ENCODE measurements at regions not wholly inside any gene's neighbourhood (a gene's known extent, or its start where the extent isn't known, plus 50 kb on each side); places are given as distances from the start of the nearest gene placed in this dataset.
A peak's percentile ranks its signal among the peaks of the same experiment; 100 is the strongest.
"Not testable (repeated sequence)": the region's sequence is repeated elsewhere in the genome, so short reads cannot be mapped to it uniquely, and the experiment has no call there.

DNA sequence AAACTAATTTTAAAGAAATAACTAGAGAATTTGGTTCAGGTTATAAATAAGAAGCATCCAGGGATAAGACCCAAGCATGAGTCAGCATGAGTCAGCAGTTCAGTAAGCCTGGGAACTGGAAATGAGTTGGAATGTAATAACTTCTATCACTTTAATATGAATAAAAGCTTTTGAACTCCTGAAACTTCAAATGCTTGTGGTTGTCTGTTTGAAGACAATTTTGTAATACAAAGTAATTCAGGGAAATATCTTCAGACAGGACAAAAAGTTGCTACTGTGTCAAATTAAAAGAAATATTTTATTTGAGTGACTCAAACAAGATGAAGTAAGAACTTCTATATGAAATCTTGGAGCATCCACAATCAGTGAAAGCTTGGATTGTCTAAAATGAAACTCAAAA lies 331.2 kb upstream of the DAB2 start:
- TF ChIP-seq, protein P1, sequence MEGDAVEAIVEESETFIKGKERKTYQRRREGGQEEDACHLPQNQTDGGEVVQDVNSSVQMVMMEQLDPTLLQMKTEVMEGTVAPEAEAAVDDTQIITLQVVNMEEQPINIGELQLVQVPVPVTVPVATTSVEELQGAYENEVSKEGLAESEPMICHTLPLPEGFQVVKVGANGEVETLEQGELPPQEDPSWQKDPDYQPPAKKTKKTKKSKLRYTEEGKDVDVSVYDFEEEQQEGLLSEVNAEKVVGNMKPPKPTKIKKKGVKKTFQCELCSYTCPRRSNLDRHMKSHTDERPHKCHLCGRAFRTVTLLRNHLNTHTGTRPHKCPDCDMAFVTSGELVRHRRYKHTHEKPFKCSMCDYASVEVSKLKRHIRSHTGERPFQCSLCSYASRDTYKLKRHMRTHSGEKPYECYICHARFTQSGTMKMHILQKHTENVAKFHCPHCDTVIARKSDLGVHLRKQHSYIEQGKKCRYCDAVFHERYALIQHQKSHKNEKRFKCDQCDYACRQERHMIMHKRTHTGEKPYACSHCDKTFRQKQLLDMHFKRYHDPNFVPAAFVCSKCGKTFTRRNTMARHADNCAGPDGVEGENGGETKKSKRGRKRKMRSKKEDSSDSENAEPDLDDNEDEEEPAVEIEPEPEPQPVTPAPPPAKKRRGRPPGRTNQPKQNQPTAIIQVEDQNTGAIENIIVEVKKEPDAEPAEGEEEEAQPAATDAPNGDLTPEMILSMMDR (IDR thresholded peaks at IDR 0.05; ENCODE audit: low read depth, low read length), result no peak
- in situ Hi-C loops (cut with HindIII; ENCODE audit: low sequenced_read_pairs), result no loop called here
- H3K4me3 ChIP-seq (ENCODE audit: low read depth, low read length), result no peak overlapping the region
- peak; percentile 96 for DNase-seq (ENCODE audit: low read depth, low spot score)

DNA sequence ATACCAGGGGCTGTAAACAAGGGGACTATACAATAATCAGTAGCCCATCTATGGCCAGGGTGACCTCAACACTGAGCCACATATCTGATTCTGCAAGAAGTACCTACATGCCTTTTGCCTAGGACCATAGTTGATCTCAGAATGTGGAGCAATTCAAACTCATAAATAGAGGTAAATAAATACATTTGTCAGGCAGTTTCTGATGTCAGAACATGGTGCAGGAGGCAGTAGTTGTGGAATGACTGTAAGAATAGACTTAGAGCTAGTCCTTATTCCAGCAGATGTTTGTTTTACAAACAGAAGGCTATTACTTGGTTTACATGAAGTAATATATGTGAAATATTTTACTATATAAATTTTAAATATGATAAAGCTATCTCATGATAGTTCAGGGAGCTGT lies 330.7 kb upstream of the DAB2 start:
- DNase-seq (ENCODE audit: low read depth, low spot score), result no peak
- in situ Hi-C loops (cut with HindIII; ENCODE audit: low sequenced_read_pairs), result no loop called here
- TF ChIP-seq, protein P1 (IDR thresholded peaks at IDR 0.05; ENCODE audit: low read depth, low read length), result no peak
- H3K4me3 ChIP-seq (ENCODE audit: low read depth, low read length), result no peak overlapping the region

DNA sequence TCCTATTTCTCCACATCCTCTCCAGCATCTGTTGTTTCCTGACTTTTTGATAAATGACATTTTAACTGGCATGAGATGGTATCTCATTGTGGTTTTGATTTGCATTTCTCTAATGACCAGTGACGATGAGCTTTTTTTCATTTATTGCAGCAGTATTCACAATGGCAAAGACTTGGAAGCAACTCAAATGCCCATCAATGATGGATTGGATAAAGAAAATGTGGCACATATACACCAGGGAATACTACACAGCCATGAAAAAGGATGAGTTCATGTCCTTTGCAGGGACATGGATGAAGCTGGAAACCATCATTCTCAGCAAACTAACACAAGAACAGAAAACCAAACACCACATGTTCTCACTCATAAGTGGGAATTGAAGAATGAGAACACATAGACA lies 329.0 kb upstream of the DAB2 start:
- H3K4me3 ChIP-seq (ENCODE audit: low read depth, low read length); DNase-seq (ENCODE audit: low read depth, low spot score); in situ Hi-C loops (cut with HindIII; ENCODE audit: low sequenced_read_pairs): not testable (repeated sequence)

DNA sequence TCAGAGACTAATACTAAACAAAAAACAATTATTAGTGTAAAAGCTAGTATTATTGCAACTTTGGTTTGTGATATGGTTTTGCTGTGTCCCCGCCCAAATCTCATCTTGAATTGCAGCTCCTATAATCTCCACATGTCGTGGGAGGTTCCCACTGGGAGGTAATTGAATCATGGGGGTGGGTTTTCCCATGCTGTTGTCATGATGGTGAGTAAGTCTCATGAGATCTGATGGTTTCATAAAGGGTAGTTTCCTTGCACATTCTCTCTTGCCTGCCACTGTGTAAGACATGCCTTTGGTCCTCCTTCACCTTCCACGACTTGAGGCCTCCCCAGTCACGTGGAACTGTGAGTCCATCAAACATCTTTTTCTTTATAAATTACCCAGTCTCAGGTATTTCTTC lies 325.9 kb upstream of the DAB2 start:
- TF ChIP-seq, protein P1 (IDR thresholded peaks at IDR 0.05; ENCODE audit: low read depth, low read length), result no peak
- in situ Hi-C loops (cut with HindIII; ENCODE audit: low sequenced_read_pairs), result no loop called here
- H3K4me3 ChIP-seq (ENCODE audit: low read depth, low read length), result no peak overlapping the region
- DNase-seq (ENCODE audit: low read depth, low spot score), result no peak

DNA sequence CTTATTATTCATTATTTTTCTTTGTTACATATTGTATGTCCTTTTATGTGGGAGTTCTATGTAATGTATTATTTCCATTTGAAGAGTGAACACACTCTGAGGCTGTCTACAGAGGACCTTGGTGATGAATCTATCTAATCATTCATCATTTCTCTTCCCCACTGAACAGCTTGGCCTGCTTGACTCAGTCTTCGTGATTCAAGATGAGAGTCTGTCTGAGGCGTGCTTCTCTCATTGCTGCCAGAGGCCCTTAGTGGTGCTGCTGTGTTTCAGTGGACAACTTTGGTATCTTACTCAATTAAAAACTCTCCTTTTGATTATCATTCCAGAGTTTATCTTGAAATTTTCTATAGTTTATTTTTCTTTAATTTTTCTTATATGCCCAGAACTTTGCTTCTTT lies 318.1 kb upstream of the DAB2 start:
- H3K4me3 ChIP-seq (ENCODE audit: low read depth, low read length), result no peak overlapping the region
- DNase-seq (ENCODE audit: low read depth, low spot score), result no peak
- TF ChIP-seq, protein P1 (IDR thresholded peaks at IDR 0.05; ENCODE audit: low read depth, low read length), result no peak
- in situ Hi-C loops (cut with HindIII; ENCODE audit: low sequenced_read_pairs), result no loop called here

DNA sequence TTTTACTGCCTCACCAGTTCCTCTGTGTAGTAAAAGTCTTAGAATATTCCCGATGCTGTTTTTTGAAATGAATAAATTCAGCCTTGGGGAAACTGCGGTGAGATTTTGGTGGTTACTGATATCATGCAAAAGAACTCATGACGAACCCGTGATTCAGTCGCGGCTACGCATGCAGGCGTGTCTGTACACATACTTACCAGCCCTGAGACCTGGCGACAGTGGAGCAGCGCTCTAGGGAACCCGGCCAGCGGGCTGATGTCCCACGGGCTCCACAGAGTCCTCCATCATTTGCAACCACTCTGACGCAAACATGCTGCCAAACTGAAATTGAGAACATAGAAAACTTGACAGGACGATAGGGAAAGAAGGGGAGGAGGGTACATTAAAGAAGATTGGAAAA lies 315.6 kb upstream of the DAB2 start:
- TF ChIP-seq, protein P1 (IDR thresholded peaks at IDR 0.05; ENCODE audit: low read depth, low read length), result no peak
- no peak overlapping the region for H3K4me3 ChIP-seq (ENCODE audit: low read depth, low read length)
- no peak for DNase-seq (ENCODE audit: low read depth, low spot score)
- in situ Hi-C loops (cut with HindIII; ENCODE audit: low sequenced_read_pairs), result no loop called here

DNA sequence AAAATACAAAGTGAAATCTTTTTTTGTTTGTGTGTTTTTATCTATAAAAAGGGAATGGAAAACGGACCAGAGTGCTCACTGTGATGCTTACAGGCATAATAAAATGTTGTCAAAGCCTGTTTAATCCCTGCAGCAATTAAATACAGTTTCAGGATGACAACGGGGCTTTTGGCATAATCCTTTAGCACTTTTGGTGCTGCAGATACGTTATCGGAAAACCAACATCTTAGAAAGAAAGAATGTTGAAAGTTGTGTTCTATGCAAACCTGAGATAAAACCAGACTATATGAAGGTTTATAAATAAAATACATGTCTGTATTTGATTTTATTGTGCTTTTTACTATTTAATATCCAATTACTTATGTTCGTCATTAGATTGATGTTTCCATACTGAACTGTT lies 307.4 kb upstream of the DAB2 start:
- in situ Hi-C loops (cut with HindIII; ENCODE audit: low sequenced_read_pairs), result no loop called here
- TF ChIP-seq, protein P1 (IDR thresholded peaks at IDR 0.05; ENCODE audit: low read depth, low read length), result no peak
- DNase-seq (ENCODE audit: low read depth, low spot score), result no peak
- H3K4me3 ChIP-seq (ENCODE audit: low read depth, low read length), result no peak overlapping the region
